ENCODE measurements at regions not wholly inside any gene's neighbourhood (a gene's known extent, or its start where the extent isn't known, plus 50 kb on each side); places are given as distances from the start of the nearest gene placed in this dataset.
A peak's percentile ranks its signal among the peaks of the same experiment; 100 is the strongest.

DNA sequence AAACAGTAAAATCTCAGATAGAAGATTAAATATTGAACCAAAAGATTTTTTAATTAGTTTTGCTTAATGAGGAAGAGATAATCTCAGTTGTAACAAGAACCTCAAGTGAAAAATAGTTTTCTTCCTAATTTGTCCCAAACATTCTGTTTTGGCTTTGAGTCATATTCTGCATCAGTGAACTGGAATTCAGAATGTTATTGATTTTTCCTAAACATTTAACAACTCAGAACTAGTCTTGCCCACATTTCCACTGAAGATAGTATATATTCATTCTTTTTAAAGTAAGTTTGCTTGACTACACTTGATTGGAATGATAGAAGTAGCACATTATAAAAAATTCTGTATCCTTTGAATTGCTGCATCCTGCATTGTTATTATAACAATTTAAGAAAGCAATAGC lies 85.7 kb upstream of the UGP2 start:
- H3K4me3 ChIP-seq (ENCODE audit: low read length) = peak overlapping the region; percentile 54
- H4K20me1 ChIP-seq (ENCODE audit: control insufficient read depth, insufficient read depth, low read depth, low read length) = no peaks in the 10 kb centered on the region
- no peaks in the 10 kb centered on the region for H3K9me2 ChIP-seq (replicated peaks; ENCODE audit: control insufficient read depth, low read length)
- peak overlapping the region; percentile 65 for H3K4me2 ChIP-seq (ENCODE audit: low read length)
- H3K27me3 ChIP-seq (ENCODE audit: control insufficient read depth, low read length) = no peaks in the 10 kb centered on the region
- H3K79me2 ChIP-seq (ENCODE audit: control insufficient read depth, low read length) = no peaks in the 10 kb centered on the region
- H3K9me3 ChIP-seq (ENCODE audit: control insufficient read depth, insufficient read depth, low read length) = 0 out of 2 replicates have a peak, but pooled peaks cover 5% of the 10 kb centered on the region
- H3K4me1 ChIP-seq (ENCODE audit: control insufficient read depth, low read length) = peaks cover 40% of the 10 kb centered on the region
- peaks cover 8% of the 10 kb centered on the region; the same call in 1 of the 2 replicates for H3K36me3 ChIP-seq (ENCODE audit: control insufficient read depth, low read length)
- TF ChIP-seq EZH2phosphoT487 (IDR thresholded peaks at IDR 0.05; ENCODE audit: borderline replicate concordance, low read length) (no peak), CTCF (IDR thresholded peaks at IDR 0.05; ENCODE audit: low read depth, low read length, poor library complexity, severe bottlenecking) (no peak)
- H3K27ac ChIP-seq (ENCODE audit: low read depth, low read length) = peak overlapping the region; percentile 49
- no peaks in the 10 kb centered on the region for H3F3A ChIP-seq (ENCODE audit: control insufficient read depth, insufficient read depth)

DNA sequence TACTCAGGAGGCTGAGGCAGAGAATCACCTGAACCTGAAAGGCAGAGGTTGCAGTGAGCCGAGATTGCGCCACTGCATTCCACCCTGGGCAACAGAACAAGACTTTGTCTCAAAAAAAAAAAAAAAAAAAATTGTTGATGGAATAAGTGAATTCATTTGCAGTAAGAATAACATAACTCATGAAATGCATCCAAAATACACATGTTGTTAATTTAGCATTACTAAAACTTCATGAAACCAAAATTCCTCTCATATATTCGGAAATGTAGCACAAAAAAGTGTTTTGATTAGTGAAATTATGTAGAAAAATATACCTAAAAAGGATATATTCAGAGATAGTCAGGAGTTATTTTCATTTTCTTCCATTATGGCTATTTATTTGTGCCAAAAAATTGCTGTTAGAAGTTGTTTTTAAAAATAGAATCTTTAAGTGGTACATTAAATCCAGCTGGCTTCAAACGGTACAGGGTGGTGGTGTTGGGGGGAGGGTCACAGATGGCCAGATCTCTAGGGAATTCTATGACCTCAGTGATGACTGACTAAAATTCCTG lies 78.2 kb upstream of the UGP2 start:
- Histone ChIP-seq H3K36me3 (ENCODE audit: control insufficient read depth, low read length) (no peaks in the 10 kb centered on the region), H3K79me2 (ENCODE audit: control insufficient read depth, low read length) (no peaks in the 10 kb centered on the region), H3K27me3 (ENCODE audit: control insufficient read depth, low read length) (no peaks in the 10 kb centered on the region), H3K4me2 (ENCODE audit: low read length) (no peak overlapping the region), H3F3A (ENCODE audit: control insufficient read depth, insufficient read depth) (no peaks in the 10 kb centered on the region), H4K20me1 (ENCODE audit: control insufficient read depth, insufficient read depth, low read depth, low read length) (no peaks in the 10 kb centered on the region), H3K27ac (ENCODE audit: low read depth, low read length) (no peak overlapping the region), H3K4me1 (ENCODE audit: control insufficient read depth, low read length) (no peaks in the 10 kb centered on the region), H3K9me3 (ENCODE audit: control insufficient read depth, insufficient read depth, low read length) (peaks cover 7% of the 10 kb centered on the region; the same call in 1 of the 2 replicates), H3K4me3 (ENCODE audit: low read length) (no peak overlapping the region), H3K9me2 (replicated peaks; ENCODE audit: control insufficient read depth, low read length) (no peaks in the 10 kb centered on the region)
- TF ChIP-seq EZH2phosphoT487 (IDR thresholded peaks at IDR 0.05; ENCODE audit: borderline replicate concordance, low read length) = no peak
- no peak for TF ChIP-seq CTCF (IDR thresholded peaks at IDR 0.05; ENCODE audit: low read depth, low read length, poor library complexity, severe bottlenecking)

DNA sequence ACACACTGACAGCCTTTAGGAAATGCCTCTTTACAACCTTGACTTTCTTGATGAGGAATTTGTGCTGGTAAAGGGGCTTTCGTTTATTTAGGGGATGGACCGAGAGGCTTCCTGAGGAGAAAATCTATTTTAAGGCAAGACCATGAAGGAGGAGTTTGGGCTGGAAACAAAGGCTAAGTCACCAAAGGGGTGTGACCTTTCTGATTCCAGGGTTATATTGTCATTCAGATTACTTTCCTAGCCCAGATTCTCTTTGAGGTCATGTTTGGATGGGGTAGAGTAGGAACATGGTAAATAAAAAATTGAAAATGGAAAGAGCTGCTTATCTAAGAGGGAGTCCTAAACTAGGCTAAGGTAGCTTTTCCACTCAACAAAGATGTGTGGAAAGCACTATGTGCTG lies 77.1 kb upstream of the UGP2 start:
- Histone ChIP-seq H3K4me2 (ENCODE audit: low read length) (no peak overlapping the region), H3K9me3 (ENCODE audit: control insufficient read depth, insufficient read depth, low read length) (peaks cover 7% of the 10 kb centered on the region; the same call in 1 of the 2 replicates), H3K4me1 (ENCODE audit: control insufficient read depth, low read length) (no peaks in the 10 kb centered on the region), H3K4me3 (ENCODE audit: low read length) (no peak overlapping the region), H3K79me2 (ENCODE audit: control insufficient read depth, low read length) (no peaks in the 10 kb centered on the region), H3K9me2 (replicated peaks; ENCODE audit: control insufficient read depth, low read length) (no peaks in the 10 kb centered on the region), H3K36me3 (ENCODE audit: control insufficient read depth, low read length) (no peaks in the 10 kb centered on the region), H3K27me3 (ENCODE audit: control insufficient read depth, low read length) (no peaks in the 10 kb centered on the region), H3F3A (ENCODE audit: control insufficient read depth, insufficient read depth) (no peaks in the 10 kb centered on the region), H4K20me1 (ENCODE audit: control insufficient read depth, insufficient read depth, low read depth, low read length) (no peaks in the 10 kb centered on the region), H3K27ac (ENCODE audit: low read depth, low read length) (no peak overlapping the region)
- TF ChIP-seq EZH2phosphoT487 (IDR thresholded peaks at IDR 0.05; ENCODE audit: borderline replicate concordance, low read length) = no peak
- no peak for TF ChIP-seq CTCF (IDR thresholded peaks at IDR 0.05; ENCODE audit: low read depth, low read length, poor library complexity, severe bottlenecking)
